Activated CD4-positive, alpha-beta T cell treated with anti-CD3 and anti-CD28 coated beads, Interleukin-2, amount 10 ng/mL, durations not matched to agents 7 days and 5 days (primary cell): ENCODE measurements at regions not wholly inside any gene's neighbourhood (a gene's known extent, or its start where the extent isn't known, plus 50 kb on each side); places are given as distances from the start of the nearest gene placed in this dataset.

Experiments
- CTCF ChIA-PET: fragments of 350-600 bp; sonication (Branson Sonifier 250); formaldehyde crosslinking; loops from one replicate; lab custom pipeline; 2021; ENCODE audit warnings: antibody characterized with exemption; lab: Charles Lee
- POLR2A ChIA-PET: fragments of 350-600 bp; sonication (Branson Sonifier 250); formaldehyde crosslinking; loops from one replicate; lab custom pipeline; 2021; ENCODE audit warnings: antibody characterized with exemption; lab: Charles Lee
- DNase-seq: peaks from one replicate; pipeline ENCODE4 v3.0.0-alpha.2; 2020
- H3K27ac Mint-ChIP-seq: one replicate; pipeline ENCODE4 v1.8.0; 2021; ENCODE audit warnings: mild to moderate bottlenecking, moderate library complexity, mixed read lengths
- H3K27me3 Mint-ChIP-seq: one replicate; pipeline ENCODE4 v1.8.0; 2021; ENCODE audit warnings: mixed read lengths
- H3K36me3 Mint-ChIP-seq: one replicate; pipeline ENCODE4 v1.8.0; 2021; ENCODE audit warnings: low read depth, mixed read lengths
- H3K4me1 Mint-ChIP-seq: one replicate; pipeline ENCODE4 v1.8.0; 2021; ENCODE audit warnings: mixed read lengths
- H3K4me3 Mint-ChIP-seq: one replicate; pipeline ENCODE4 v1.8.0; 2021; ENCODE audit warnings: mild to moderate bottlenecking, moderate library complexity, mixed read lengths
- H3K9me3 Mint-ChIP-seq: one replicate; pipeline ENCODE4 v1.8.0; 2021; ENCODE audit warnings: mixed read lengths

- no peak for DNase-seq
- no peak overlapping the region for H3K27ac Mint-ChIP-seq
- H3K36me3 Mint-ChIP-seq: no peaks in the 10 kb centered on the region
- no peaks in the 10 kb centered on the region for H3K9me3 Mint-ChIP-seq
- ChIA-PET POLR2A (no interaction called here), CTCF (interaction anchor here (0.6 to 0.7 kb wide), 2 partner anchors 99 to 871 kb away, joined by 3 read pairs; no protein-coding TSS in a partner anchor)
- H3K4me3 Mint-ChIP-seq: no peak overlapping the region
- H3K27me3 Mint-ChIP-seq: peaks cover 2% of the 10 kb centered on the region
- no peaks in the 10 kb centered on the region for H3K4me1 Mint-ChIP-seq
These were observed 107.2 kb upstream of the CMC1 start for GRCh38 chr3:28134198-28134597.

DNA sequence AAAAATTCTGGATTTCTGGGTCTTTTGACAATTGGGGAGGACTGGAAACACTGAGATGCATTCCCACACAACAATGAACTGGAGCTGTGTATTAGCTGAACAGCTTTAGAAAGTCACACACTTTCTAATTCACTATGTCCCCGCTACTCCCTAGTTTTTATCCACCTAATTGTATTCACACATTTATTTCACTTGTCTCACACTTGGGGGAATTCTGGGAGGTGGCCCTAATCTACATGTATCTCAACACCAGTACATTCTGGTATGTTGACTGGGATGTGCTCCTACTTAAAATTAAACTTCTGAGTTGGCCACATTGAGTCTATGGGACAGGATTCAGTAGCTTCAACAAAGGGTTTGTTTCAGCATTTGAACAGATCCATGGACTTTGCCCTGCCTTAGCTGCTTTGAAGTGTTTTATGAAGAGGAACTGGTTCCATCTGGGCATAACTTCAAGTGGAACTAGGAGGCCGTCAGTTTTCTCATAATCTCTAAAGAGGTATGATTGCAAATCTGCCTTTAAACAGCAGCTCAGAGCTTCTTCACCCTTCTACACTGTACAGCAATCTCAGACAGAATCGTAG, 106.5 kb upstream of the CMC1 start:
- Mint-ChIP-seq H3K27me3 (peaks cover 2% of the 10 kb centered on the region), H3K4me1 (no peaks in the 10 kb centered on the region), H3K27ac (no peak overlapping the region), H3K9me3 (no peaks in the 10 kb centered on the region), H3K4me3 (no peak overlapping the region), H3K36me3 (no peaks in the 10 kb centered on the region)
- DNase-seq: no peak
- CTCF ChIA-PET: no interaction called here
- POLR2A ChIA-PET: no interaction called here

DNA sequence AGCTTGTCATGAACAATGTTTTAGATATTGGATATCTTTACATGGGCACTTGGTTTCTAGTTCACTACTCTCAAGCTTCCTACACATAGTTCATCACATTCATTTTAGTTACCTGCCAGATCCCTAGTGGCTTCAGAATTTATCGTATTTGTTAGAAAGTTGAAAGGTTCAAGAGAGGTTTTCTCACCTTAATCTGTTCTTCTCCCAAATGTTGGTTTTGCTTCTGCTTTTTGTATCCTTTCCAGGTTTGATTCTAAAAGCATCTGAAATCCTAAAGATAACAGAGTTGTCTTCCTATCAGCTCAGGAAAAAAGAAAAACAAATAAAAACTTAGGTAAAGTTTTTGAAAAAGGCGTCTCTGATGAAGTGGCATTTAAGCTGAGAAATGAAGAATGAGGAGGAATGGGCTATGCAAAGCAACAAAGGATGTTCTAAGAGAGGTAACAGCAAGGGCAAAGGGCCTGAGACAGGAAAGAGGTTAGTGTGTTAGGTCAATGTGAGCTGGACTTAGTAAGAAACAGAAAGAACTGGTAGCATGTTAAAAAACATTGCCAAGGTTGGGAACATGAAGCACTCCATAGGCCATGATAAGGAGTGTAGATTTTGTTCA, 104.7 kb upstream of the CMC1 start:
- ChIA-PET CTCF (interaction anchor here (0.9 kb wide), 1 partner anchor 9 kb away, joined by 3 read pairs; no protein-coding TSS in a partner anchor), POLR2A (no interaction called here)
- Mint-ChIP-seq H3K36me3 (no peaks in the 10 kb centered on the region), H3K27me3 (peaks cover 2% of the 10 kb centered on the region), H3K4me1 (no peaks in the 10 kb centered on the region), H3K9me3 (no peaks in the 10 kb centered on the region), H3K4me3 (no peak overlapping the region), H3K27ac (no peak overlapping the region)
- DNase-seq: no peak

GRCh38 chr3:28138043-28138610, 103.3 kb upstream of the CMC1 start:
- Mint-ChIP-seq H3K27me3 (peaks cover 2% of the 10 kb centered on the region), H3K36me3 (no peaks in the 10 kb centered on the region), H3K4me3 (no peak overlapping the region), H3K27ac (no peak overlapping the region), H3K4me1 (no peaks in the 10 kb centered on the region), H3K9me3 (no peaks in the 10 kb centered on the region)
- no peak for DNase-seq
- POLR2A ChIA-PET: no interaction called here
- CTCF ChIA-PET: no interaction called here

DNA sequence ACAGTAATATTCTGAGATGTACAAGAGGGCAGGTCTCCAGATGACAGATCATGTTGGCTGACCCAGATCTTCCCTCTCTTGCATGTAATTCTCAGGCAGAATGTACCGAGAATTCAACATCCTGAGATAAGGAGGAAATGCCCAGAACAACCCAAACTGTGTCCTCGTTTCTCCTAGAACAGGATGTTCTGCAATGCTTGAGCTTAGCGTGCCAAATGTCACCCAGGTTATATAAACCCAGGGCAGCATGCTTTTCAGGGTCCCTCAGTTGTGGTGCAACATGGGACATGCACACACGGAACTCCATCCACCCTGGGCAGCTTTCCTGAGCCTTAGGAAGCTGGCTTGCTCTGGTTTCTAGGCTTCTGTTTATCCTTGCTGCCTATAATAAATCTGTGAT, 102.1 kb upstream of the CMC1 start:
- no peak for DNase-seq
- Mint-ChIP-seq H3K4me3 (no peak overlapping the region), H3K27ac (no peak overlapping the region), H3K27me3 (peaks cover 2% of the 10 kb centered on the region), H3K4me1 (no peaks in the 10 kb centered on the region), H3K36me3 (no peaks in the 10 kb centered on the region), H3K9me3 (no peaks in the 10 kb centered on the region)
- ChIA-PET POLR2A (no interaction called here), CTCF (no interaction called here)

DNA sequence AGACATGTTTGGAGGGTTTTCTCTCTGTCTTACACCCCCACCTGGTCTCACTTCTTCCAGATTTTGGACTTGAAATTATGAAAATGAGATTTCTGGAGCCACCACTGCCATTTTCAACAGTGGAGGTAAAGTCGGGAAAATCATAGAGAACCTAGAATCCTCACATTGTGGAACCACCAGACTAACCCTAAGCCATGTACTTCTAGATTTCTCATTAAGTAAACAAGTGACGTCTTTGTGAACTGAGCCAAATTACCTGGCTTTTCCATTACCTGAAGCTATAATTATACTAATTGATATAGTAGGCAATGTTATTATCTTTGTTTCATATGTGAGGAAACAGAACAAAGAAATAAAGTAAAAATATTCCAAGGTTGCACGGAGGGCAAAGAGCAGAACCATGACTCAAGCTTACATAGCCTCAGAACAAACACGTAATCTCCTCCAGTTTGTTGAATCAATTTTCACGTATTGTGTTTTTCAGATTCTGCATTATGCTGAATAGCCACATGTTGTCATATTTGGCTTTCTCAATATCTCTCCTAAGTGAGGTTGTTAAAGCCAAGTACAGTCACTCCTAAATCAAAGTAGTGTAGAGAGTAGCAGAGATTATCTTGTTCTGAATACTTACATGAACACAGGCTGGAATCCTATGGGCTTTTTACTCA, 101.3 kb upstream of the CMC1 start:
- Mint-ChIP-seq H3K4me3 (no peak overlapping the region), H3K27me3 (peaks cover 2% of the 10 kb centered on the region), H3K36me3 (no peaks in the 10 kb centered on the region), H3K9me3 (no peaks in the 10 kb centered on the region), H3K4me1 (no peaks in the 10 kb centered on the region), H3K27ac (no peak overlapping the region)
- POLR2A ChIA-PET: no interaction called here
- DNase-seq: no peak
- CTCF ChIA-PET: interaction anchor here (0.6 to 0.9 kb wide), 2 partner anchors 14 to 42 kb away, joined by 3 read pairs; no protein-coding TSS in a partner anchor

DNA sequence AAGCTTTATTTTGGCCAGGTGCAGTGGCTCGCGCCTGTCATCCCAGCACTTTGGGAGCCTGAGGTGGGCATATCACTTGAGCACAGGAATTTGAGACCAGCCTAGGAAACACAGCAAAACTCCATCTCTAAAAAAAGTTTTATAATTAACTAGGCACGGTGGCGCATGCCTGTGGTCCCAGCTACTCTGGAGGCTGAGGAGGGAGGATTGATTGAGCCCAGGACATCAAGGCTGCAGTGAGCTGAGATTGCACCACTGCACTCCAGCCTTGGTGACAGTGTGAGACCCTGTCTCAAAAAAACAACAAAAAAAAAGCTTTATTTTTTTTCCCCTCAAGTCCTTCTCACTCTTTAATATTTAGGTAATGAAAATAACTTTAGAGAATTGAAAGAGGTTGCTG, 100.8 kb upstream of the CMC1 start:
- ChIA-PET CTCF (interaction anchor here (0.9 kb wide), 1 partner anchor 14 kb away, joined by 3 read pairs; no protein-coding TSS in a partner anchor), POLR2A (no interaction called here)
- Mint-ChIP-seq H3K4me1 (no peaks in the 10 kb centered on the region), H3K4me3 (no peak overlapping the region), H3K27me3 (peaks cover 2% of the 10 kb centered on the region), H3K27ac (no peak overlapping the region), H3K36me3 (no peaks in the 10 kb centered on the region), H3K9me3 (no peaks in the 10 kb centered on the region)
- DNase-seq: no peak

- H3K9me3 Mint-ChIP-seq: peaks cover 5% of the 10 kb centered on the region
- no peak overlapping the region for H3K27ac Mint-ChIP-seq
- H3K4me1 Mint-ChIP-seq: peaks cover 9% of the 10 kb centered on the region
- H3K36me3 Mint-ChIP-seq: no peaks in the 10 kb centered on the region
- no peak overlapping the region for H3K4me3 Mint-ChIP-seq
- POLR2A ChIA-PET: no interaction called here
- H3K27me3 Mint-ChIP-seq: no peaks in the 10 kb centered on the region
- CTCF ChIA-PET: no interaction called here
- no peak for DNase-seq
These were observed 91.5 kb upstream of the CMC1 start for GRCh38 chr3:28149960-28150359.

DNA sequence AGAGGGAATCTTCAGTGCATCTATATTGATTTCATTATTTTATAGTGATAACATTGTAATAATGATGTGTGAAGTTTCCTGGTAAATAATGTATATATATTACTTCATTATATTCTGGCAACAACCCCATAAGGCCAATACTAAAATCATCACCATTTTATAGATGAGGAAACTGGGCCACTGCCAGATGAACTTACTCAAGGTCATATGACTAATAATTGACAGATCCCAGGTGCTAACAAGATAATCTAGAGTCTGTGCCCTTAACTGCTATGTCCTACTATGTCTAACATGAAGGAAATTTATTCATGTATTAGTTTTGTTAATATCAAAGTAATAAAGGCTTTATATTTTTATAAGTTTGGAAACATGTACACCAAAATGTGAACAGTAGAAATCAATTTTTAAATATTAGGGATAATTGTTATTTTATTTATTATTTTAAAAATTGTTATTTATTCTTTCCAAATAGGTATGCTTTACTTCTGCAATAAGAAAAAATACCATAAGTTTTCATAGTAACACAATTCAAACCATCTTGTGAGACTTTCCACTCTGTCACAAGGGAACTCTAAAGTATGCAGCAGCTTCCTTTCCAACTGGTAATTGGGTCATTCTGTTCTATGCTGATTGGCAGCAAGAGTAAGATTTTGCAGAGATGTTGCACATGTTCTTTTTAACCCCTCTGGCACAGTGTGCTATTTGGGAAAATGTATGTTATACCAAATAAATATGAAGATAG, 90.8 kb upstream of the CMC1 start:
- Mint-ChIP-seq H3K4me3 (no peak overlapping the region), H3K27me3 (no peaks in the 10 kb centered on the region), H3K9me3 (peaks cover 5% of the 10 kb centered on the region), H3K27ac (no peak overlapping the region), H3K36me3 (no peaks in the 10 kb centered on the region), H3K4me1 (peaks cover 9% of the 10 kb centered on the region)
- ChIA-PET CTCF (no interaction called here), POLR2A (no interaction called here)
- DNase-seq: no peak

DNA sequence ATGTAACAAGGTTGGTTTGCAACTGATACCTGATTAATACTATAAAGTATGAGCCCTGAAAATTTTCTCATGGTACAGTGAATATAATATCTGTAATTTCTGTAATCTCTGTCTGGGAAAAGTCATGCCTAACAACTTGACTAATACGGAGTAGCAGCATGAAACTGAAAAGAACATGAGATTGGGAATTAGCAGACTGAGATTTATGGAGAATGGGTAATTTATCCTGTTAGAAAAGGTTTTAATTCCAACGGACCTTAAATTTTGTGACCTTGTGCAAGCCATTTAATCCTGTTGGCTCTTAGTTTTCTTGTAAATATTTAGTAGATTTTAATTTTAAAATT, 90.2 kb upstream of the CMC1 start:
- Mint-ChIP-seq H3K4me3 (no peak overlapping the region), H3K4me1 (peaks cover 9% of the 10 kb centered on the region), H3K36me3 (no peaks in the 10 kb centered on the region), H3K27me3 (no peaks in the 10 kb centered on the region), H3K27ac (no peak overlapping the region), H3K9me3 (peaks cover 5% of the 10 kb centered on the region)
- DNase-seq: no peak
- CTCF ChIA-PET: no interaction called here
- POLR2A ChIA-PET: no interaction called here

DNA sequence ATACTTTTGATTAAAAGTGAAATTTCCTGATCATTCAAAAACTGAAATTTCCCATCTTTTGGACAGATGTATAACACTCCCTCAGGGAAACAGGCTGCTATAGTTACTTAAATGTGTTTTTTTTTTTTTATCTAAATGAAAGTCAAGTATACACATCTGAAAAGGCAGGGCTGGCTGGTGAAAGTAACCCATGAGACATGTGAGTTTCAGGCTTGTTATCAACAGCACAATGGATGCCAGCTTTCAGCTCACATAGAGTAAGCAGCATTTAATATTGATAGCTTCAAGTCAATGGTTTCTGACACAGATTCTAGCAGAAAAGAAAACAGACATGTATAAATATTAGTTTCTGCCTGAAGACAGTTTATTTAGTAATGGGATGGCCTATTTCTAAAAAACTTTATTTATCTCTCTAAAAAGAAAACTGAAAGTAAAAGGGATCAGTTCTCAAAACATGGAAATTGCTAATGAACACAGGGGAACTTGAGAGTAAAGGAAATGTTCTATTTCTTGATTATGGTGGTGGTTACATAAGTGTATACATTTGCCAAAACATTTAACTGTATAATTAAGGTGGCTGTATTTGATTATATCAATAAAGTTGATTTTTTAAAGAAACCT, 89.7 kb upstream of the CMC1 start:
- H3K27me3 Mint-ChIP-seq: no peaks in the 10 kb centered on the region
- DNase-seq: peak; percentile 7
- H3K4me1 Mint-ChIP-seq: peaks cover 9% of the 10 kb centered on the region
- ChIA-PET CTCF (no interaction called here), POLR2A (no interaction called here)
- no peaks in the 10 kb centered on the region for H3K36me3 Mint-ChIP-seq
- peaks cover 5% of the 10 kb centered on the region for H3K9me3 Mint-ChIP-seq
- peak overlapping the region; percentile 70 for H3K27ac Mint-ChIP-seq
- peak overlapping the region; percentile 46 for H3K4me3 Mint-ChIP-seq

GRCh38 chr3:28155631-28156030, 85.8 kb upstream of the CMC1 start:
- Mint-ChIP-seq H3K9me3 (peaks cover 16% of the 10 kb centered on the region), H3K27me3 (peaks cover 3% of the 10 kb centered on the region), H3K4me3 (no peak overlapping the region), H3K4me1 (peaks cover 9% of the 10 kb centered on the region), H3K36me3 (no peaks in the 10 kb centered on the region), H3K27ac (no peak overlapping the region)
- no peak for DNase-seq
- ChIA-PET POLR2A (no interaction called here), CTCF (no interaction called here)
